Uterus (tissue), 3 donors: ENCODE measurements at regions not wholly inside any gene's neighbourhood (a gene's known extent, or its start where the extent isn't known, plus 50 kb on each side); places are given as distances from the start of the nearest gene placed in this dataset.

Source experiments
- DNase-seq, 2 donors: peaks; one replicate each; pipeline ENCODE4 v3.0.0-alpha.2; 2019 to 2020
- H3K27ac ChIP-seq, 2 donors: fragments of 200-600 bp; sonication (generic); 1 replicate in 1 of 2; 2 replicates in 1 of 2; pipeline ENCODE4 v1.5.1; 2016 to 2018
- H3K27me3 ChIP-seq, 2 donors: fragments of 200-600 bp; sonication (generic); one replicate each; pipeline ENCODE4 v1.5.1; 2018 to 2019; ENCODE audit warnings: control low read depth in 1 of 2
- H3K36me3 ChIP-seq, 2 donors: fragments of 200-600 bp; sonication (generic); one replicate each; pipeline ENCODE4 v1.5.1; 2019; ENCODE audit warnings: control low read depth in 1 of 2
- H3K4me1 ChIP-seq, 2 donors: fragments of 200-600 bp; sonication (generic); one replicate each; pipeline ENCODE4 v1.5.1; 2018 to 2019; ENCODE audit warnings: control low read depth in 1 of 2
- H3K4me3 ChIP-seq, 2 donors: fragments of 200-600 bp; sonication (generic); 1 replicate in 1 of 2; 2 replicates in 1 of 2; pipeline ENCODE4 v1.5.1; 2018 to 2019; ENCODE audit warnings: mild to moderate bottlenecking in 1 of 2
- H3K9me3 ChIP-seq, 2 donors: fragments of 200-600 bp; sonication (generic); one replicate each; pipeline ENCODE4 v1.5.1; 2019; ENCODE audit warnings: control low read depth in 1 of 2
- POLR2A ChIP-seq, 2 donors: fragments of 450-650 bp; IDR thresholded peaks; one replicate each; pipeline ENCODE4 v1.6.1; 2016; ENCODE audit warnings: antibody characterized with exemption in 2 of 2, mild to moderate bottlenecking in 1 of 2, moderate library complexity in 1 of 2
- intact Hi-C: fragments of 100-400 bp; cut with DNase I; formaldehyde crosslinking; loops from one replicate; pipeline ENCODE4 v1.15.1; 2023; ENCODE audit warnings: low total_unique reads
- TF ChIP-seq, protein P1 (sequence below), 4 experiments: fragments of 200-600 bp in 2 of 4; fragments of 450-650 bp in 2 of 4; sonication (generic) in 2 of 4; IDR thresholded peaks; one replicate each; pipeline ENCODE4 v1.5.1; 2016 to 2019; ENCODE audit warnings: antibody characterized with exemption in 4 of 4, mild to moderate bottlenecking in 2 of 4, moderate library complexity in 1 of 4
- donor health status: DM: yes; HTN: yes; CAD: no.

DNA sequence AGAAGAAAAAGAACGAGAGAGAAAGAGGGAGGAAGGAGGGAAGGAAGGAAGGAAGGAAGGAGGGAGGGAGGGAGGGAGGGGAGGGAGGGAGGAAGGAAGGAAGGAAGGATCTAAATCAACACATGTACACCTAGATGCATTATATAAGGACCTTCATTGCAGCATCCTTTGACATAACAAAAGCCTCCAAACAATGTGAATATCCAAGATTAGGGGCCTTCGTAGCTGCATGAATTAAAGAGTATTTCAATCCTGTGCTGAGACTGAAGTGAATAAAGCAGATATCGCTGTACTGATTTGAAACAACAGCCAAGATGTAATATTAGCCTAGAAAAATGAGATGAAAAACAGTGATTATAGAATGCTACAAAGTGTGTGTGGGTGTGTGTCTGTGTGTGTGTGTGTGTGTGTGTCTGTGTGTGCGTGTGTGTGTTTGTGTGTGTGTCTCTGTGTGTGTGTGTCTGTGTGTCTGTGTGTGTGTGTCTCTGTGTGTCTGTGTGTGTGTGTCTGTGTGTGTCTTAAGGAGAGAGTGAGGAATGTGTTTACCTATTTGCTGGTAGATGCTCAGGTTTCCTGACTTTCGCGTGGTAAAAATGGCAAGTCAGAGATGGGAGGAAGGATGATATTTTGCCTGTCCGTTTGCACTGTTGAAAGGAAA is 129.0 kb upstream of the PTPN1 start:
- no peak for DNase-seq
- Histone ChIP-seq H3K9me3 (no peaks in the 10 kb centered on the region), H3K27ac (peak overlapping the region; percentile 77 to 85), H3K4me1 (peaks cover 6 to 10% of the 10 kb centered on the region in 2 donors), H3K36me3 (no peaks in the 10 kb centered on the region), H3K4me3 (no peak overlapping the region), H3K27me3 (no peaks in the 10 kb centered on the region)
- TF ChIP-seq, protein P1, sequence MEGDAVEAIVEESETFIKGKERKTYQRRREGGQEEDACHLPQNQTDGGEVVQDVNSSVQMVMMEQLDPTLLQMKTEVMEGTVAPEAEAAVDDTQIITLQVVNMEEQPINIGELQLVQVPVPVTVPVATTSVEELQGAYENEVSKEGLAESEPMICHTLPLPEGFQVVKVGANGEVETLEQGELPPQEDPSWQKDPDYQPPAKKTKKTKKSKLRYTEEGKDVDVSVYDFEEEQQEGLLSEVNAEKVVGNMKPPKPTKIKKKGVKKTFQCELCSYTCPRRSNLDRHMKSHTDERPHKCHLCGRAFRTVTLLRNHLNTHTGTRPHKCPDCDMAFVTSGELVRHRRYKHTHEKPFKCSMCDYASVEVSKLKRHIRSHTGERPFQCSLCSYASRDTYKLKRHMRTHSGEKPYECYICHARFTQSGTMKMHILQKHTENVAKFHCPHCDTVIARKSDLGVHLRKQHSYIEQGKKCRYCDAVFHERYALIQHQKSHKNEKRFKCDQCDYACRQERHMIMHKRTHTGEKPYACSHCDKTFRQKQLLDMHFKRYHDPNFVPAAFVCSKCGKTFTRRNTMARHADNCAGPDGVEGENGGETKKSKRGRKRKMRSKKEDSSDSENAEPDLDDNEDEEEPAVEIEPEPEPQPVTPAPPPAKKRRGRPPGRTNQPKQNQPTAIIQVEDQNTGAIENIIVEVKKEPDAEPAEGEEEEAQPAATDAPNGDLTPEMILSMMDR (IDR thresholded peaks at IDR 0.05): no peak
- TF ChIP-seq POLR2A (IDR thresholded peaks at IDR 0.05): no peak
- intact Hi-C loops: no loop called here

GRCh38 chr20:50381771-50382593 is 128.2 kb upstream of the PTPN1 start:
- Histone ChIP-seq H3K4me3 (no peak overlapping the region), H3K36me3 (no peaks in the 10 kb centered on the region), H3K4me1 (peaks cover 6 to 10% of the 10 kb centered on the region in 2 donors), H3K9me3 (no peaks in the 10 kb centered on the region), H3K27me3 (no peaks in the 10 kb centered on the region), H3K27ac (peak overlapping the region; percentile 77 to 85)
- intact Hi-C loops: no loop called here
- no peak for DNase-seq
- TF ChIP-seq, protein P1 (IDR thresholded peaks at IDR 0.05): no peak
- no peak for TF ChIP-seq POLR2A (IDR thresholded peaks at IDR 0.05)

- intact Hi-C loops: no loop called here
- no peak overlapping the region for H3K27ac ChIP-seq
- no peaks in the 10 kb centered on the region for H3K36me3 ChIP-seq
- no peak overlapping the region for H3K4me3 ChIP-seq
- no peaks in the 10 kb centered on the region for H3K4me1 ChIP-seq
- H3K27me3 ChIP-seq: no peaks in the 10 kb centered on the region
- no peaks in the 10 kb centered on the region for H3K9me3 ChIP-seq
- TF ChIP-seq POLR2A (IDR thresholded peaks at IDR 0.05): no peak
- TF ChIP-seq, protein P1 (IDR thresholded peaks at IDR 0.05): no peak
- DNase-seq: no peak
Observed at GRCh38 chr20:50385733-50386640, 124.2 kb upstream of the PTPN1 start.

- intact Hi-C loops: no loop called here
Observed at GRCh38 chr20:50386641-50386960, 123.6 kb upstream of the PTPN1 start.

More at GRCh38 chr20:50386641-50386960, 123.6 kb upstream of the PTPN1 start:
- H3K36me3 ChIP-seq: no peaks in the 10 kb centered on the region
- no peak for DNase-seq
- H3K4me1 ChIP-seq: no peaks in the 10 kb centered on the region
- no peaks in the 10 kb centered on the region for H3K27me3 ChIP-seq
- H3K27ac ChIP-seq: no peak overlapping the region
- H3K9me3 ChIP-seq: no peaks in the 10 kb centered on the region
- no peak overlapping the region for H3K4me3 ChIP-seq
- TF ChIP-seq, protein P1 (IDR thresholded peaks at IDR 0.05): no peak
- TF ChIP-seq POLR2A (IDR thresholded peaks at IDR 0.05): no peak
